ENCODE measurements at regions not wholly inside any gene's neighbourhood (a gene's known extent, or its start where the extent isn't known, plus 50 kb on each side); places are given as distances from the start of the nearest gene placed in this dataset.

DNA sequence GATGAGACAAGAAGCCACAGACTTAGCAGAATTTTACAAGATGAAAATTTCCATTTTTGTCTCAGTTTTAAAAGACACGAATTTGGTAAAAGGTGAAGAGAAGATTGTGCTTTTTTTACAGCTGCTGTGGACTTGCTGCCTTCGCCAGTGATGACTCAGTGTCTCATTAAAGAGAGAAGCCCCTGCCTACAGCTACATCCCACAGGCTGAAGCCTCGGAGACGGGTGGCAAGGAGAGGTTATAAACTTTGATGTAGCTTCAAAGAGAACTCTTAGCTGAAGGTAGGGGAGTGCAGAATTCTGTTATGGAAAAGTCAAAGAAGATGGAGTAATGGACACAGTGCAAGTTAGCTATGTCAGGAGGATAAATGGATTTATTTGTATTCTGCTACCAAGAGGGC, 683.4 kb upstream of the ARGLU1 start:
- no peaks in the 10 kb centered on the region for H3K27me3 ChIP-seq (ENCODE audit: insufficient read depth, low read depth, low read length)
- no peaks in the 10 kb centered on the region for H3K9me2 ChIP-seq (ENCODE audit: insufficient read depth, low read length)
- H3K4me3 ChIP-seq (ENCODE audit: low read length): no peak overlapping the region
- H4K20me1 ChIP-seq (ENCODE audit: insufficient read depth): no peaks in the 10 kb centered on the region
- no peaks in the 10 kb centered on the region for H3K36me3 ChIP-seq (ENCODE audit: insufficient read depth, low read length)
- TF ChIP-seq SMC3 (conservative IDR thresholded peaks at IDR 0.05; ENCODE audit: poor library complexity) (no peak), RAD21 (conservative IDR thresholded peaks at IDR 0.05) (no peak), EZH2 (IDR thresholded peaks at IDR 0.05; ENCODE audit: borderline replicate concordance, insufficient read depth, low read length, poor library complexity, severe bottlenecking) (no peak), POLR2AphosphoS5 (IDR thresholded peaks at IDR 0.05) (no peak), TAF1 (IDR thresholded peaks at IDR 0.05; ENCODE audit: low read depth) (no peak), MXI1 (conservative IDR thresholded peaks at IDR 0.05; ENCODE audit: poor library complexity, severe bottlenecking) (no peak), EP300 (conservative IDR thresholded peaks at IDR 0.05; ENCODE audit: poor library complexity, severe bottlenecking) (no peak)
- TF ChIP-seq, protein P1, sequence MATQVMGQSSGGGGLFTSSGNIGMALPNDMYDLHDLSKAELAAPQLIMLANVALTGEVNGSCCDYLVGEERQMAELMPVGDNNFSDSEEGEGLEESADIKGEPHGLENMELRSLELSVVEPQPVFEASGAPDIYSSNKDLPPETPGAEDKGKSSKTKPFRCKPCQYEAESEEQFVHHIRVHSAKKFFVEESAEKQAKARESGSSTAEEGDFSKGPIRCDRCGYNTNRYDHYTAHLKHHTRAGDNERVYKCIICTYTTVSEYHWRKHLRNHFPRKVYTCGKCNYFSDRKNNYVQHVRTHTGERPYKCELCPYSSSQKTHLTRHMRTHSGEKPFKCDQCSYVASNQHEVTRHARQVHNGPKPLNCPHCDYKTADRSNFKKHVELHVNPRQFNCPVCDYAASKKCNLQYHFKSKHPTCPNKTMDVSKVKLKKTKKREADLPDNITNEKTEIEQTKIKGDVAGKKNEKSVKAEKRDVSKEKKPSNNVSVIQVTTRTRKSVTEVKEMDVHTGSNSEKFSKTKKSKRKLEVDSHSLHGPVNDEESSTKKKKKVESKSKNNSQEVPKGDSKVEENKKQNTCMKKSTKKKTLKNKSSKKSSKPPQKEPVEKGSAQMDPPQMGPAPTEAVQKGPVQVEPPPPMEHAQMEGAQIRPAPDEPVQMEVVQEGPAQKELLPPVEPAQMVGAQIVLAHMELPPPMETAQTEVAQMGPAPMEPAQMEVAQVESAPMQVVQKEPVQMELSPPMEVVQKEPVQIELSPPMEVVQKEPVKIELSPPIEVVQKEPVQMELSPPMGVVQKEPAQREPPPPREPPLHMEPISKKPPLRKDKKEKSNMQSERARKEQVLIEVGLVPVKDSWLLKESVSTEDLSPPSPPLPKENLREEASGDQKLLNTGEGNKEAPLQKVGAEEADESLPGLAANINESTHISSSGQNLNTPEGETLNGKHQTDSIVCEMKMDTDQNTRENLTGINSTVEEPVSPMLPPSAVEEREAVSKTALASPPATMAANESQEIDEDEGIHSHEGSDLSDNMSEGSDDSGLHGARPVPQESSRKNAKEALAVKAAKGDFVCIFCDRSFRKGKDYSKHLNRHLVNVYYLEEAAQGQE (IDR thresholded peaks at IDR 0.05; ENCODE audit: borderline replicate concordance): no peak
- TF ChIP-seq, protein P2, sequence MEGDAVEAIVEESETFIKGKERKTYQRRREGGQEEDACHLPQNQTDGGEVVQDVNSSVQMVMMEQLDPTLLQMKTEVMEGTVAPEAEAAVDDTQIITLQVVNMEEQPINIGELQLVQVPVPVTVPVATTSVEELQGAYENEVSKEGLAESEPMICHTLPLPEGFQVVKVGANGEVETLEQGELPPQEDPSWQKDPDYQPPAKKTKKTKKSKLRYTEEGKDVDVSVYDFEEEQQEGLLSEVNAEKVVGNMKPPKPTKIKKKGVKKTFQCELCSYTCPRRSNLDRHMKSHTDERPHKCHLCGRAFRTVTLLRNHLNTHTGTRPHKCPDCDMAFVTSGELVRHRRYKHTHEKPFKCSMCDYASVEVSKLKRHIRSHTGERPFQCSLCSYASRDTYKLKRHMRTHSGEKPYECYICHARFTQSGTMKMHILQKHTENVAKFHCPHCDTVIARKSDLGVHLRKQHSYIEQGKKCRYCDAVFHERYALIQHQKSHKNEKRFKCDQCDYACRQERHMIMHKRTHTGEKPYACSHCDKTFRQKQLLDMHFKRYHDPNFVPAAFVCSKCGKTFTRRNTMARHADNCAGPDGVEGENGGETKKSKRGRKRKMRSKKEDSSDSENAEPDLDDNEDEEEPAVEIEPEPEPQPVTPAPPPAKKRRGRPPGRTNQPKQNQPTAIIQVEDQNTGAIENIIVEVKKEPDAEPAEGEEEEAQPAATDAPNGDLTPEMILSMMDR (IDR thresholded peaks at IDR 0.05; ENCODE audit: poor library complexity, severe bottlenecking): no peak
- no peaks in the 10 kb centered on the region for H3K9me3 ChIP-seq (ENCODE audit: low read length)
- no peaks in the 10 kb centered on the region for H3F3A ChIP-seq (ENCODE audit: insufficient read depth, low read length, poor library complexity, severe bottlenecking)
- no peak overlapping the region for H3K27ac ChIP-seq (ENCODE audit: low read length)
- no peak overlapping the region for H3K4me2 ChIP-seq (ENCODE audit: low read length)
- no peak overlapping the region for H3K9ac ChIP-seq (ENCODE audit: low read length)
- no peaks in the 10 kb centered on the region for H3K79me2 ChIP-seq (replicated peaks; ENCODE audit: insufficient read depth, low read length)
- no peak overlapping the region for H2AFZ ChIP-seq (ENCODE audit: low read depth, low read length)

DNA sequence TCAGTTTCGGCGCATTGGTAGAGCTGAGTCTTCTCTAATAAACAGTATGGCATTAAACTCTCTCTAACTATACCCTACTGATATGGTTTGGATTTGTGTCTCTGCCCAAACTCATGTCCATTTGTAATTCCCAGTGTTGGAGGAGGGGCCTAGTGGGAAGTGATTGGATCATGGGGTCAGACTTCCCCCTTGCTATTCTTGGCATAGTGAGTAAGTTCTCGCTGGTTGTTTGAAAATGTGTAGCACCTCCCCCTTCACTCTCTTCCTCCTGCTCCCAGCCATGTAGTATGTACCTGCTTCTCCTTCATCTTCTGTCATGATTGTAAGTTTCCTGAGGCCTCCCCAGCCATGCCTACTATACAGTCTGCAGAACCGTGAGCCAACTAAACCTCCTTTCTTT, 682.7 kb upstream of the ARGLU1 start:
- Histone ChIP-seq H2AFZ (ENCODE audit: low read depth, low read length) (no peak overlapping the region), H3K9me2 (ENCODE audit: insufficient read depth, low read length) (no peaks in the 10 kb centered on the region), H3K79me2 (replicated peaks; ENCODE audit: insufficient read depth, low read length) (no peaks in the 10 kb centered on the region), H3K36me3 (ENCODE audit: insufficient read depth, low read length) (no peaks in the 10 kb centered on the region), H3K4me3 (ENCODE audit: low read length) (no peak overlapping the region), H3K9ac (ENCODE audit: low read length) (no peak overlapping the region), H3F3A (ENCODE audit: insufficient read depth, low read length, poor library complexity, severe bottlenecking) (no peaks in the 10 kb centered on the region), H3K9me3 (ENCODE audit: low read length) (no peaks in the 10 kb centered on the region), H3K27me3 (ENCODE audit: insufficient read depth, low read depth, low read length) (no peaks in the 10 kb centered on the region), H4K20me1 (ENCODE audit: insufficient read depth) (no peaks in the 10 kb centered on the region), H3K4me2 (ENCODE audit: low read length) (no peak overlapping the region), H3K27ac (ENCODE audit: low read length) (no peak overlapping the region)
- TF ChIP-seq TAF1 (IDR thresholded peaks at IDR 0.05; ENCODE audit: low read depth): no peak
- no peak for TF ChIP-seq RAD21 (conservative IDR thresholded peaks at IDR 0.05)
- no peak for TF ChIP-seq EZH2 (IDR thresholded peaks at IDR 0.05; ENCODE audit: borderline replicate concordance, insufficient read depth, low read length, poor library complexity, severe bottlenecking)
- TF ChIP-seq EP300 (conservative IDR thresholded peaks at IDR 0.05; ENCODE audit: poor library complexity, severe bottlenecking): no peak
- TF ChIP-seq, protein P2 (IDR thresholded peaks at IDR 0.05; ENCODE audit: poor library complexity, severe bottlenecking): no peak

Data from neural cell (in vitro differentiated cells).